Breast epithelium (tissue), 3 donors: ENCODE measurements at regions not wholly inside any gene's neighbourhood (a gene's known extent, or its start where the extent isn't known, plus 50 kb on each side); places are given as distances from the start of the nearest gene placed in this dataset.

Experiments used
- CTCF ChIP-seq, 3 donors: fragments of 450-650 bp; IDR thresholded peaks; one replicate each; pipeline ENCODE4 v1.5.1; 2016 to 2017; ENCODE audit warnings: antibody characterized with exemption in 3 of 3, mild to moderate bottlenecking in 3 of 3, moderate library complexity in 3 of 3
- POLR2A ChIP-seq: fragments of 450-650 bp; IDR thresholded peaks from one replicate; pipeline ENCODE4 v1.6.1; 2016; ENCODE audit warnings: antibody characterized with exemption, mild to moderate bottlenecking, moderate library complexity

- TF ChIP-seq POLR2A (no peak), CTCF (IDR thresholded peaks at IDR 0.05) (no peak)
Measured at GRCh38 chrX:25762656-25763055, 375.5 kb upstream of the MAGEB18 start.
